Fibroblast of lung (primary cell): ENCODE measurements at regions not wholly inside any gene's neighbourhood (a gene's known extent, or its start where the extent isn't known, plus 50 kb on each side); places are given as distances from the start of the nearest gene placed in this dataset.

ENCODE experiments used
- DNase-seq, 2 donors: peaks; one replicate each; pipeline versions ENCODE4 v3.0.0 to v3.0.0-alpha.2; 2010; ENCODE audit warnings: low read depth in 2 of 2
- H2AFZ ChIP-seq: 2 replicates; pipeline ENCODE4 v1.5.1; 2012; ENCODE audit warnings: low read length, control low read depth, inconsistent platforms
- H3K27ac ChIP-seq: 2 replicates; pipeline ENCODE4 v1.5.1; 2011; ENCODE audit warnings: low read length, control low read depth; ENCODE audit not compliant: insufficient read depth
- H3K27me3 ChIP-seq: 2 replicates; pipeline ENCODE4 v1.5.1; 2011; ENCODE audit warnings: mild to moderate bottlenecking, low read length; ENCODE audit not compliant: control insufficient read depth, insufficient read depth
- H3K36me3 ChIP-seq: 2 replicates; pipeline ENCODE4 v1.5.1; 2011; ENCODE audit warnings: low read length; ENCODE audit not compliant: control insufficient read depth, insufficient read depth
- H3K4me1 ChIP-seq: 2 replicates; pipeline ENCODE4 v1.5.1; 2011; ENCODE audit warnings: low read length; ENCODE audit not compliant: control insufficient read depth, insufficient read depth; ENCODE audit errors: extremely low read depth
- H3K4me2 ChIP-seq: 2 replicates; pipeline ENCODE4 v1.5.1; 2011; ENCODE audit warnings: low read length, control low read depth; ENCODE audit not compliant: insufficient read depth; ENCODE audit errors: extremely low read depth
- H3K4me3 ChIP-seq, 4 experiments: fragments of 200-600 bp in 1 of 4; sonication (generic) in 1 of 4; replicated peaks in 1 of 4; 2 replicates each; pipeline ENCODE4 v1.5.1; 2011 to 2016; ENCODE audit warnings: low read length in 4 of 4, low read depth in 3 of 4, mild to moderate bottlenecking in 3 of 4, control low read depth in 2 of 4, inconsistent platforms in 1 of 4, mixed read lengths in 1 of 4; ENCODE audit not compliant: insufficient read depth in 1 of 4; ENCODE audit errors: control extremely low read depth in 1 of 4
- H3K79me2 ChIP-seq: 2 replicates; pipeline ENCODE4 v1.5.1; 2012; ENCODE audit warnings: mild to moderate bottlenecking, low read length, inconsistent platforms; ENCODE audit not compliant: control insufficient read depth, insufficient read depth
- H3K9ac ChIP-seq: 2 replicates; pipeline ENCODE4 v1.5.1; 2011; ENCODE audit warnings: mild to moderate bottlenecking, low read length, control low read depth; ENCODE audit not compliant: insufficient read depth
- H3K9me3 ChIP-seq: 2 replicates; pipeline ENCODE4 v1.5.1; 2012; ENCODE audit warnings: low read depth, low read length; ENCODE audit not compliant: control insufficient read depth, insufficient read depth
- H4K20me1 ChIP-seq: 2 replicates; pipeline ENCODE4 v1.5.1; 2011; ENCODE audit warnings: low read length; ENCODE audit not compliant: control insufficient read depth, insufficient read depth; ENCODE audit errors: extremely low read depth
- CTCF ChIP-seq, 2 donors: IDR thresholded peaks in 1 of 2; conservative IDR thresholded peaks in 1 of 2; 1 replicate in 1 of 2; 2 replicates in 1 of 2; pipeline ENCODE4 v1.5.1; 2011 to 2012; ENCODE audit warnings: low read length in 2 of 2, control low read depth in 1 of 2, inconsistent platforms in 1 of 2, low read depth in 1 of 2, mild to moderate bottlenecking in 1 of 2
- EZH2 ChIP-seq: IDR thresholded peaks from 2 replicates; pipeline ENCODE4 v1.5.1; 2012; ENCODE audit warnings: low read length, control low read depth, mild to moderate bottlenecking; ENCODE audit errors: missing control alignments

DNA sequence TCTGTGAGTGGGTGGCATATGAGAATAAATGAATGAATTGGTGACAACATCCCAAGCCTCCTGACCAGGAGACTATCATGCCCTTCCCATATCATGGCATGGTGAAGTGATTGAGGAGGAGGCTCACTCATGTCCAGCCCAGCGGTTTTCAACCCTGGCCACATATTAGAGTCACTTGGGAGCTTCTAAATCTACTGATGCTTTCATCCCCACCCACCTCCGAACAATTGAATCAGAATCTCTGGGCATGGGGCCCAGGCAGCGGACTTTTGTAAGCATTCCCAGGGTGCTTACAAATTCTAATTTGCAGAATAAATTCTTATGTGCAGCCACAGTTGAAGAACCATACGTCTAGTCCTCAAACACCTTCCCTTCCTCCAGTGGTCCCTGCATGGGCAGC is 81.7 kb upstream of the SEC11C start:
- DNase-seq = peak; percentile 19 to 88
- Histone ChIP-seq H3K4me2 (no peak overlapping the region), H3K4me3 (no peak overlapping the region)

DNA sequence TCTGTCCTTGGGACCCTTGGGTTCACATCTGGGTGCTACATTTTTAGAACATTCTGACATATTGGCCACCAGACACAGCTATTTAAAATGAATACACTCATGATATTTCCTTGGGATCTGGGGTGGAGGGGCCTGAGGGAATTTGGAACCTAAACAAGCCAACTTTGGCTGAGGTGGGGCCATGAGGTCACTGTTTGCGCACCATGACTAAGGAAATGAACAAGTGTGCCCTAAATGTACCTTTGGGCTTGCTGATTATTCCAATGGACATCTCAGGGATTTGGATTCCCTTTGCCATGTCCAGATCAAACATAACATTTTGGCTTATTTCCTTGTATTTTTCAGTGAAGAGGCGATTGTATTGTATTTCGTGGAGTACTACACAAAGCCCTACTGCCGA is 80.5 kb upstream of the SEC11C start:
- H3K27ac ChIP-seq = no peak overlapping the region
- H2AFZ ChIP-seq = no peak overlapping the region
- no peaks in the 10 kb centered on the region for H3K9me3 ChIP-seq
- no peaks in the 10 kb centered on the region for H4K20me1 ChIP-seq
- H3K4me1 ChIP-seq = no peaks in the 10 kb centered on the region
- no peak for TF ChIP-seq CTCF (conservative IDR thresholded peaks at IDR 0.05 in 1 of 2, IDR thresholded peaks at IDR 0.05 in 1 of 2; ENCODE audit: low read depth in 1 of 2, low read length in 2 of 2)
- TF ChIP-seq EZH2 = no peak
- H3K4me2 ChIP-seq = no peak overlapping the region
- H3K27me3 ChIP-seq = no peaks in the 10 kb centered on the region
- no peak for DNase-seq
- H3K36me3 ChIP-seq = no peaks in the 10 kb centered on the region
- no peaks in the 10 kb centered on the region for H3K79me2 ChIP-seq
- no peak overlapping the region for H3K4me3 ChIP-seq
- no peak overlapping the region for H3K9ac ChIP-seq

More for the DNA sequence above, 81.7 kb upstream of the SEC11C start:
- Histone ChIP-seq H4K20me1 (no peaks in the 10 kb centered on the region), H3K27me3 (no peaks in the 10 kb centered on the region), H3K79me2 (no peaks in the 10 kb centered on the region), H3K9ac (no peak overlapping the region), H3K27ac (no peak overlapping the region), H3K9me3 (no peaks in the 10 kb centered on the region), H3K4me1 (no peaks in the 10 kb centered on the region), H2AFZ (no peak overlapping the region), H3K36me3 (no peaks in the 10 kb centered on the region)
- TF ChIP-seq EZH2 (no peak), CTCF (conservative IDR thresholded peaks at IDR 0.05 in 1 of 2, IDR thresholded peaks at IDR 0.05 in 1 of 2; ENCODE audit: low read depth in 1 of 2, low read length in 2 of 2) (no peak)

GRCh38 chr18:59060551-59060950 is 79.1 kb upstream of the SEC11C start:
- Histone ChIP-seq H3K4me1 (no peaks in the 10 kb centered on the region), H3K79me2 (no peaks in the 10 kb centered on the region), H3K36me3 (no peaks in the 10 kb centered on the region), H2AFZ (no peak overlapping the region), H3K9ac (no peak overlapping the region), H3K27me3 (no peaks in the 10 kb centered on the region), H3K4me3 (no peak overlapping the region), H4K20me1 (no peaks in the 10 kb centered on the region), H3K27ac (no peak overlapping the region), H3K4me2 (no peak overlapping the region), H3K9me3 (no peaks in the 10 kb centered on the region)
- DNase-seq = no peak
- no peak for TF ChIP-seq CTCF (conservative IDR thresholded peaks at IDR 0.05 in 1 of 2, IDR thresholded peaks at IDR 0.05 in 1 of 2; ENCODE audit: low read depth in 1 of 2, low read length in 2 of 2)
- no peak for TF ChIP-seq EZH2
